PC-9 (cell line): ENCODE measurements at regions not wholly inside any gene's neighbourhood (a gene's known extent, or its start where the extent isn't known, plus 50 kb on each side); places are given as distances from the start of the nearest gene placed in this dataset.

Experiments
- CTCF ChIP-seq: fragments of 200-600 bp; sonication (generic); conservative IDR thresholded peaks from 2 replicates; pipeline ENCODE4 v1.6.1; 2017; ENCODE audit warnings: mixed run types, antibody characterized with exemption, mild to moderate bottlenecking, moderate library complexity
- EZH2 ChIP-seq: fragments of 200-600 bp; sonication (generic); IDR thresholded peaks from 2 replicates; pipeline ENCODE4 v1.8.0; 2017; ENCODE audit warnings: antibody characterized with exemption, low read depth

- TF ChIP-seq EZH2 (no peak), CTCF (no peak)
Observed at GRCh38 chr2:109038992-109039391, 50.0 kb upstream of the EDAR start.
